NB4 (cell line): ENCODE measurements at regions not wholly inside any gene's neighbourhood (a gene's known extent, or its start where the extent isn't known, plus 50 kb on each side); places are given as distances from the start of the nearest gene placed in this dataset.

Experiments
- CTCF ChIP-seq: IDR thresholded peaks from one replicate; pipeline ENCODE4 v1.5.1; 2012; ENCODE audit warnings: low read depth, low read length
- POLR2A ChIP-seq: IDR thresholded peaks from 2 replicates; pipeline ENCODE4 v1.6.1; 2011; ENCODE audit warnings: mild to moderate bottlenecking; ENCODE audit not compliant: insufficient read length; ENCODE audit errors: extremely low read depth

GRCh38 chr6:82766476-82766875, 299.2 kb downstream of the UBE3D start:
- TF ChIP-seq POLR2A (no peak), CTCF (no peak)
